ENCODE measurements at regions not wholly inside any gene's neighbourhood (a gene's known extent, or its start where the extent isn't known, plus 50 kb on each side); places are given as distances from the start of the nearest gene placed in this dataset.

DNA sequence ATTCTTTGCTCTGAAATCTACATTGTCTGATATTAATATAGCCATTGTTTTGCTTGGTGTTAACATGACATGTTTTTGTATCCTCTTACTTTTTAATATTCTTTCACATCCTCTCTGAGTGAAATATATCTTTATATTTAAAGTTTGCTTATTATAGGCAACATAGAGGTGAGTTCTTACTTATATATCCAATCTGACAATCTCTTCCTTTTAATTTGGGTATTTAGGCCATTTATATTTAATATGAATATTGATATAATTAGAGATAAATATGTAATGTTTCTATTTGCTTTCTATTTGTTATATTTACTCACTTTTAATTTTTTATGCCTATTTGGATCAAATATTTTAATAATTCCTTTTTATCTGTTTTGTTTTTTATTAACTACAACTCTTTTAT lies 554.1 kb upstream of the SALL1 start:
- DNase-seq = no peak

DNA sequence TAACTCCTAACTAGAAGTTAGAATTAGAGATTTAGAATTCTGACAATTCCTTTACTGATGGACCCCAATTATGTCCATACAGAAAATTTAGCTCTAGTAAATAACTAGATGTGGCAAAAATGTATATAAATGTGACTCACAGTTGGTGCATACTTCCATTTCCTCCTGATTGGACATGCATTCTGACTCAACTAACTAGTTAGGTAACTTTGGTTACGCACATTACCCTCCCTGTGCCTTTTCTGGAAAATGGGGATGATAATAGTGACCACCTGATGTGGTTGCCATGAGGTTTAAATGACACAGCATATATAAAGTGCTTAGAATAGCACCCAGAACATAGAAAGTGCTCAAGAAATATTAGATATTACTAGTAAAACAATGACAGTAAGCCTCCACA lies 550.0 kb upstream of the SALL1 start:
- no peak for DNase-seq

DNA sequence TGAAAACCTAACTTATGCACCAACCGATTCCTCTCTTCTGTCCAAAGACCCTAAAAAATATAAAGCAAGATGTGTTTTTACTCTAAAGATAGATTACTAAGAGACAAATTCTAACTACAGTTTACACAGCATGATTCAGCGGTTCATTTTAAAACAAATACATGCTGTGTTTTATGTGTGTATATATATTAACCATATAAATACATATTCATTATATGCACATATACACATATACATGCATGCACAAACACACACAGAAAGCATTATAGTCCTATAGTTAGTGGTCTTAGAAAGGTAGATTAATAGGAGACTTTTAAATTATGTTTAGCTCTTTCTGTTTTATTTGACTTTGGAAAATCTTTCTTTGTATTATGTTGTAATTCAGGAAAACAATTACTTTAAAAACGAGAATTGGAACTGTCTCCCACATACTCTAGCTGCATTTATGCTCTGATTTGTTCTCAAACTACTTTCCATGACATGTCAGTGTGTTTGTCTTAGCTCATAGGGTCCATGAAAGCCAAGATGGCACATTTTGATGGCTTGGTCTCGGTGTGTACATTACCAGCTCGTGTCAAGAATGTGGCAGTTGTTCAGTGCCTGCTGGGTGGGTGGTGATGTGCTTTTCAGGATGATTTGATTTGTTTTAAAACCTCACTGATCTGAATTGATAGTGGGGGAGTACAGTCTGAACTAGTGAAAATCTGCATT lies 548.8 kb upstream of the SALL1 start:
- DNase-seq = no peak

DNA sequence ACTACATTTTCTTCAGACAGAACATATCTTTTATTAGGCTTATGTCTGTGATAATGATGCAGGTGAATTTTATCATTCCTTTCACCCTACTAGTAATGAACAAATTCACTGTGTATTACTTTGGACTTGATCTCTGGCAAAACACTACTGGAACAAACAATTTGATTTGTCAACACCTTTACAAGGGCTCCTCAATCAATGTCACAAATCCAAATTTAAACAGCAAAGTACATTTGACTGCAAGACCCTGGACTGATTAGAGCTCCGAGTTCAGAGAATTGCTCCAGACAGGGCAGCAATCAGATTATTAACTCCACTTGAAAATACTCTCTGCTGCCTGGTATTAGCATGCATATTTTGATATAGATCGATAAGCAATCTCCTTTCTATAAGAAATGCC lies 547.6 kb upstream of the SALL1 start:
- DNase-seq = no peak

DNA sequence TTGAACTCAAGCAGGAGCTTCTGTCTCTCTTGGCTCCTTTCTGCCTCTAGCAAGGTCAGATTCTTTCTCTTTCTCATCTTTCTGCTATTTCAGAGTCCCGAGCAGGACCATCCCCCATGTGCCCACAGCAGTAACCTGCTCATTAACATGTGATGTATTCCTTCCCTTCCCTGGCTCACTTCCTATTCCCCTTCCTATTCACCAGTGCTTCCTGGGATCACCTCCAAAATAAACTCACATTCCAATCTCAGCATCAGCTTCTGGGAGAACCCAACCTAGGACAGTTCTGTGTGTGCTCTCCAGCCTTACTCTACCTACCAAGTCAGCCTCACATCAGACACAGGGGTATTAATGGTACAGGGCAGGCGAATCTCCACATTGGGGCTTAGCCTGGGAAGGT lies 546.4 kb upstream of the SALL1 start:
- no peak for DNase-seq

GRCh38 chr16:51696376-51696775 lies 545.3 kb upstream of the SALL1 start:
- no peak for DNase-seq

DNA sequence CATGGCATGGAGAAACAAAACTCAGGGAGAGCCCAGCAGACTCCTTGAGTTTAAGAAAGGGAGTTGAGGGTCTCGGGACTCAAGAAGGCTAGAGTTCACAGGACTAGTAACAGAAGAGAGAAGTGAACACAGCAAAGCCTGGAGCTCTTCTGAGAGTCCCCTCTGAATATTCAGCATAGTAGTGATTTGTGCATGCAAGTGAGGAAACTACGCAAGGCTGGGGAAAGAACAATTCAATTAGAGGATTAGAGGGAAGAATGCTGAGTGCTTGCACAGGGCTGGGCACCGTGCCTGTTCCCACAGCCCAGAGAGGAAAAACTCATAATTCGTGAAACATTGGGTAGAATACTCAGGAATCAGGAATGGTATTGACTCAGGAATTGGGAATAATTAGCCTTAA lies 540.0 kb upstream of the SALL1 start:
- DNase-seq = no peak

GRCh38 chr16:51685498-51685897 lies 534.4 kb upstream of the SALL1 start:
- no peak for DNase-seq

- DNase-seq = no peak
These were observed 532.8 kb upstream of the SALL1 start for GRCh38 chr16:51683882-51684281.

GRCh38 chr16:51682905-51683304 lies 531.8 kb upstream of the SALL1 start:
- no peak for DNase-seq

DNA sequence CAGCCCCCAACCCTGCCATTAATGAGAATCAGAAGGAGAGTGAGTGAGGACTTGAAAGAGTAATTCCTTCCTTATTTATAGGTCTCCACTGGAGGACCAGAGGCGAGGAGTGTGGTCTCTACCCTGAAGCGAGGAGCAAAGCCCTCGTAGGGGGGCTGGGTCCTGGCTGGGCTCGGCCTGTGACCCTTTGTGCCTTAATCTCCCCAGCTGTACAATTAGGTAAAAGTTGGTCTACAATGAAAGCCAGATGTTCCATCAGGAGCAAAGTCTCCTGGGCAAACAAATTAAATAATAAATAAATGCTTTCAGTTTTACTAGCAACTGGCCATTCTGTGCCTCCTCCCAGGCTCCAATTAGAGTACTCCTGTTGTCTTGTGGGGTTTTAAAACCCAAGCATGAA lies 523.5 kb upstream of the SALL1 start:
- no peak for DNase-seq

DNA sequence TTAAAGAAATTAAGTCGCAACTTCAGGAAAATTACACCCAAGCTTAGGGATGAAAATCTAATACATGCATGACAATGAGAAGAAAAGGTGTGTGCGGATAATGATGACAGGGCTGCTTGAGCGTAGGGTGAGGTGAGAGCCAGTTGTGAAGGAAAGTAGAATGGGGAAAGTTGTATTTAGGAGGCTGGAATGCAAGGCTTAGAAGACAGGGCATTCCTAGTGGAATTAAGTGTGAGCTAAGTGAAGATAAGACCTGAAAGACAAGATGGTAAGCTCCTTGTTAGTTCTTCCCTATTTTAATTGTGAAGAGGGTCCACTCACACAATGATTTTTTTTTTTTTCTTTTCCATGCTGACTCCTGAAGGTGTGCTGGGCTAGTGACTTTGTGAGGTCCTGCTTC lies 519.5 kb upstream of the SALL1 start:
- DNase-seq = no peak

GRCh38 chr16:51666821-51667220 lies 515.8 kb upstream of the SALL1 start:
- DNase-seq = no peak

DNA sequence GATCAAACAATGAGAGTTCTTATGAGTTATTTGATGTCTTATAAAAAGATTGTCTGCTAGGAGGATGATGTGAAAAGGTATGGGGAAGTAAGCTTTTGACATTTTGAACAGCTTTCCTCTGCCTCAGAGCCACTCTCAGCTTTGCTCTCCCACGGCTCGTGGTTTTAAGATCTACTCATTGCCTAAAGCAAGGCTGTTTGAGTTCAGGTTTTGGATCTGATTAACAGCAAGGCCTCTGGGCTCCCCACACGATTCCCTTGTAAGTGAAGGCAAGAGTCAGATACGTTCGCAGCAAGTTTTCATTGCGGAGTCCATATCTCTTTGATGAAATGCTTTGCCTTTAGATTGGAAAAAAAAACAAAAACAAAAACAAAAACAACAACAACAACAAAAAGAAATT lies 515.0 kb upstream of the SALL1 start:
- no peak for DNase-seq

DNA sequence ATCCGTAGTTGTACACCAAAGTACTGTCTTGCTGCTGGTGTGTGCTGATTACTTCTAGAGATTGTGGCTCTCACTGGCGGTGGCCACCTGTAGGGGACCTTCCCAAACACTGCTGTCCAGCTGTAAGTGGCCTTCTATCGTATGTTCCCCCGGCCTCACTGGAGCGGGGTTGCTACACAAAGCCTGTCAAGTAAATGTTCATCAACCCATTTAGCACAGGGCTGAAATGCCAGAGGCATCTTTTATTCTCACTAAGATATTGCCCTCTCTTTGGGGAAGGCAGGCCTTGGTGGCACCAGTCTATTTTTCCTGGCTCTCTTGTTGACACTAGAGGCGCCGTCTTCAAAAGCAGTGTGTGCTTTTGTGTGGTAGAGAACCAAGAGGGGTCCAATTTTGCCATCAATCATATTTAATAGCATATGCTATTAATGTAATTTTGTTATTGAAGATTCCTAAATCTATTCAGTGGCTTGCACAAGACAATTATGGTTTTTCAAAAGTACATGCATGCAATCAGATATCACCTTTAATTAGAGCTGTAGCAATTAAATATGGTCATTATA lies 514.4 kb upstream of the SALL1 start:
- no peak for DNase-seq

GRCh38 chr16:51658531-51658930 lies 507.5 kb upstream of the SALL1 start:
- DNase-seq = no peak

- no peak for DNase-seq
These were observed 506.8 kb upstream of the SALL1 start for GRCh38 chr16:51657848-51658247.

DNA sequence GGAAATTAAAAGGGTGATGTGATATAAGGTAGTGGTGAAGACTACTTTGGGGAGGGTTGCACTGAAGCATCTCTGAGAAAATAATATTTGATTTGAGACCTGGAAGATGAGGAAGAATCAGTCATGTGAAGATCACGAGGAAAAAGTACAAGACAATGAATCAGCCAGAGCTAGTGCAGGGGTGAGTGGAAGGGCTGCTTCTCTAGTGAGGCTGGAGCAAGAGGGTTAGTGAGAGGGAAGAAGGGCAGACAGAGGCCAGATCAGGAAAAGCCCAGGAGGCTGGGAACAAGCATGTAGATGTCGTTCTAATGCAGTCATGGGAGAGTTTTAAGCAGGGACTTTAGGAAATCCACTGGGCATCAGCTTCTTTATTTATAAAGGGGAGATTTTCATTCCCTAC lies 504.2 kb upstream of the SALL1 start:
- no peak for DNase-seq

DNA sequence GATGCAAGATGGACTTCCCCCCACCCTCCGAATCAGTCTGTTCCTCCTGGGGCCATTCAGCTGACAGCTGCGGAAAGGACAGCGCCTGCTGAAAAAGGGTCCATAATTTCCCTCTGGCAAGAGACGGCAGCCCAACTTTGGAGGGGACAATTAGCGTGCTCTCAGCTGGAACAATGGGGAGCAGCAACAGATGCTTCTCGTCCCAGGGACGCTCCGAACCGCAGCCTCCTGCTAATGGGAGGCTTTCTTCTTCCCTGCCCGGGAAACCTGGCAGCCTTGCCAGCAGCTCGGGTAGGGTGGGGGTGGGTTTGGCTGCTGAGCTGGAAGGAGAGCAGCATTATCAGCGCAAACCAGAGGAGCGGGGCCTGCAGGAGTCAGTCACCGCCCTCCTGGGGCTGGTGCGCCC lies 500.0 kb upstream of the SALL1 start:
- no peak for DNase-seq

DNA sequence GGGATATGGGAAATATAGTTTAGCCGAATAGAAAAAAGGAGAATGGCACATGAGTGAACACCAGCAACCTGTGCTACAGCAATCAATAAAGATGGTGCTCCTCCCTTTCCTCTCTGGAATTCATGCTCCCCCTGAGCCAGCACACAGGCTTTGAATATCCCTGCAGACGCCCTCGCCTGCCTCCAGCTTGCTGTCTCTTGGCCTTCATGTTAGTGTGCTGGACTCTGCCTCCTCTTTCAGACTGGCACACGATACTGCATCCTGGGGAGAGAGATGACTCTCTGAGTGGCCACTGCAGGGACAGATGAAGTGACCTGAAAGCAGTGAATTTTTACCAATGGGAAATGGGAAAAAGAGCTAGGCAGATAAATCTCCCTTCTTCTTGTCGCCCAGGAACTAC lies 498.6 kb upstream of the SALL1 start:
- no peak for DNase-seq

GRCh38 chr16:51648526-51648925 lies 497.5 kb upstream of the SALL1 start:
- DNase-seq = no peak

GRCh38 chr16:51641191-51641765 lies 490.2 kb upstream of the SALL1 start:
- no peak for DNase-seq

DNA sequence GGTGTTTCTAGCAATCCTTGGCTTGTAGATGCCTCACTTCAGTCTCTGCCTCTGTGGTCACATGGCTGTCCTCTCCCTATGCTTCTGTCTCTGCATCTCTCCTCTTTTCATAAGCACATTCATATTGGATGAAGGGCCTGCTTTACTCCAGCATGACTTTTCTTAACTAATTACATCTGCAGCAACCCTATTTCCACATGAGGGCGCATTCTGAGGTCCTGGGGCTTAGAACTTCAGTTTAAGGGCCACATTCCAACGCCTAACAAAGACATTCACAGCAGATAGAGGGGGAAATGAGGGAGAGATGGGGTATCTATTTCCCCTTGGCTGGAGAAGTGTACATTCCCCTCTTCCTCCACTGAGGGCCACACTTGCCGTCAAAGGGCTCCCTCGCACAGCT lies 489.1 kb upstream of the SALL1 start:
- no peak for DNase-seq

GRCh38 chr16:51638339-51639135 lies 487.5 kb upstream of the SALL1 start:
- DNase-seq = no peak

Data from activated CD4-positive, alpha-beta T cell treated with anti-CD3 and anti-CD28 coated beads, Interleukin-2, amount 50 U/mL, for 48 hours (primary cell).